ENCODE measurements at regions not wholly inside any gene's neighbourhood (a gene's known extent, or its start where the extent isn't known, plus 50 kb on each side); places are given as distances from the start of the nearest gene placed in this dataset.

DNA sequence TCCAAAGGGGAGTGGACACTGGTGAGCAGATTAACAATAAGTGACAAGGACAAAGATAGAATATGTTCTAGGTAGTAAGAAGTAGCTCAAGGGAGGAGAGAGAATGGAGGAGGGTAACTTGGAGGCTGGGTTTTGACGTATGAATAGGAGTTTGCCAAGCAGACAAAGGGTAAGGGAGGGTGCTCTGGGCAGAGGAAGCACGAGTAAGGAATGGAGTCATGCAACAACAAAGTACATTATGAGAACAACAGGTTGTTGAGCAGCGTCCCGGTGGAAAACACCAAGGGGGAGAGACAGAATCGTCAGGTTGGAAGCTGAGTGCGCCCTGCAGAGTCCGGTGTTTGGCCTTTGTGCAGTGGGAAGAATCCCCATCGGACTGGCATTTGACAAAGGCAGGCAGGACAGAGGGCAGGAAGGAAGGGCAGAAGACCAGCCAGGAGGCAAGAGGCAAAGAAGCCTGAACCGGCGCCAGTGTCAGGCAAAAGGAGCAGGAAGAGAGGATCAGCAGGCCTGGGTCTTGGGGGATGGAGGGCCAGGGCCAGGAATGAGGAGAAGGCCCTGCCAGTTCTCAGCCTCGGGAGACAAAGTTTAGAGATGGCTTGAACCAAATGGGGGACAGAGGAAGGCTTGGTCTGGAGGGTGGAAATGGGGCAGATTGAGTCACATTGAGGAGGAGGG lies 134.3 kb upstream of the TNRC6C start:
- TF ChIP-seq, protein P1, sequence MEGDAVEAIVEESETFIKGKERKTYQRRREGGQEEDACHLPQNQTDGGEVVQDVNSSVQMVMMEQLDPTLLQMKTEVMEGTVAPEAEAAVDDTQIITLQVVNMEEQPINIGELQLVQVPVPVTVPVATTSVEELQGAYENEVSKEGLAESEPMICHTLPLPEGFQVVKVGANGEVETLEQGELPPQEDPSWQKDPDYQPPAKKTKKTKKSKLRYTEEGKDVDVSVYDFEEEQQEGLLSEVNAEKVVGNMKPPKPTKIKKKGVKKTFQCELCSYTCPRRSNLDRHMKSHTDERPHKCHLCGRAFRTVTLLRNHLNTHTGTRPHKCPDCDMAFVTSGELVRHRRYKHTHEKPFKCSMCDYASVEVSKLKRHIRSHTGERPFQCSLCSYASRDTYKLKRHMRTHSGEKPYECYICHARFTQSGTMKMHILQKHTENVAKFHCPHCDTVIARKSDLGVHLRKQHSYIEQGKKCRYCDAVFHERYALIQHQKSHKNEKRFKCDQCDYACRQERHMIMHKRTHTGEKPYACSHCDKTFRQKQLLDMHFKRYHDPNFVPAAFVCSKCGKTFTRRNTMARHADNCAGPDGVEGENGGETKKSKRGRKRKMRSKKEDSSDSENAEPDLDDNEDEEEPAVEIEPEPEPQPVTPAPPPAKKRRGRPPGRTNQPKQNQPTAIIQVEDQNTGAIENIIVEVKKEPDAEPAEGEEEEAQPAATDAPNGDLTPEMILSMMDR (conservative IDR thresholded peaks at IDR 0.05; ENCODE audit: low read depth, low read length): no peak
- no peak for TF ChIP-seq EZH2 (IDR thresholded peaks at IDR 0.05; ENCODE audit: low read length, unreplicated experiment)

All from PC-3 (cell line).